Activated effector memory CD4-positive, alpha-beta T cell treated with anti-CD3 and anti-CD28 coated beads, Interleukin-2, amount 50 U/mL, for 16 hours (primary cell): ENCODE measurements at regions not wholly inside any gene's neighbourhood (a gene's known extent, or its start where the extent isn't known, plus 50 kb on each side); places are given as distances from the start of the nearest gene placed in this dataset.
"Not testable (repeated sequence)": the region's sequence is repeated elsewhere in the genome, so short reads cannot be mapped to it uniquely, and the experiment has no call there.

Source experiments
- DNase-seq: peaks from one replicate; pipeline ENCODE4 v3.0.0-alpha.2; 2020

- not testable (repeated sequence) for DNase-seq
Observed at GRCh38 chrX:76774912-76775311, 347.4 kb downstream of the MAGEE1 start.

DNA sequence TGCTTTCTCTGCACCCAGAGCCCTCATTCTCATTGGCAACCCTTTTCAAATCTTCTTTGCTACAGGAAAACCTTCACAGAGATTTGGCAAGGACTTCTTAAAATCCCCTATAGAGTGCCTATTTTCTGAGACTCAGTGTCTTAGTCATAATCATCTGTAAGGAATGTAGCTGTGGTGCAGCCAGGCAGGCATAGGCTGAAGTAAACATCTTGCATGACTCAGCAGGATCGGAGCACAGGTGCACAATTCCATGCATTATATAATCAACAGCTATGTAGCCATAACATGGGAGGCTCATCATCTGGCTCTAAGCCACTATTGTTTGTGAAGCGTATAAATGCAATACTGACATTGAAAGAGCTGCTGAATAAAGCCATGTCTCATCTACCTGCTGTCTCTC lies 368.8 kb downstream of the MAGEE1 start:
- DNase-seq, result no peak

GRCh38 chrX:76802708-76803107 lies 375.2 kb downstream of the MAGEE1 start:
- no peak for DNase-seq

- DNase-seq, result no peak
Observed at GRCh38 chrX:76815754-76816153, 388.2 kb downstream of the MAGEE1 start.

DNA sequence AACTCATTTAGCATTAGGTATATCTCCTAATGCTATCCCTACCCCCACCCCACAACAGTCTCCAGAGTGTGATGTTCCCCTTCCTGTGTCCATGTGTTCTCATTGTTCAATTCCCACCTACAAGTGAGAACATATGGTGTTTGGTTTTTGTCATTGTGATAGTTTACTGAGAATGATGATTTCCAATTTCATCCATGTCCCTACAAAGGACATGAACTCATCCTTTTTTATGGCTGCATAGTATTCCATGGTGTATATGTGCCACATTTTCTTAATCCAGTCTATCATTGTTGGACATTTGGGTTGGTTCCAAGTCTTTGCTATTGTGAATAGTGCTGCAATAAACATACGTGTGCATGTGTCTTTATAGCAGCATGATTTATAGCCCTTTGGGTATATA lies 389.8 kb downstream of the MAGEE1 start:
- DNase-seq, result not testable (repeated sequence)

- no peak for DNase-seq
Observed at GRCh38 chrX:76821276-76821675, 393.8 kb downstream of the MAGEE1 start.

GRCh38 chrX:76827672-76828071 lies 400.2 kb downstream of the MAGEE1 start:
- no peak for DNase-seq

DNA sequence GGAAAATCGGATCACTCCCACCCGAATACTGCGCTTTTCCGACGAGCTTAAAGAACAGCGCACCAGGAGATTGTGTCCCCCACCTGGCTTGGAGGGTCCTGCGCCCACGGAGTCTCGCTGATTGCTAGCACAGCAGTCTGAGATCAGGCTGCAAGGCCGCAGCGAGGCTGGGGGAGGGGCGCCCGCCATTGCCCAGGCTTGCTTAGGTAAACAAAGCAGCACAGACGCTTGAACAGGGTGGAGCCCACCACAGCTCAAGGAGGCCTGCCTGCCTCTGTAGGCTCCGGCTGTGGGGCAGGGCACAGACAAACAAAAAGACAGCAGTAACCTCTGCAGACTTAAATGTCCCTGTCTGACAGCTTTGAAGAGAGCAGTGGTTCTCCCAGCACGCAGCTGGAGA lies 413.4 kb downstream of the MAGEE1 start:
- DNase-seq, result not testable (repeated sequence)

GRCh38 chrX:76850851-76851250 lies 423.3 kb downstream of the MAGEE1 start:
- DNase-seq, result no peak

DNA sequence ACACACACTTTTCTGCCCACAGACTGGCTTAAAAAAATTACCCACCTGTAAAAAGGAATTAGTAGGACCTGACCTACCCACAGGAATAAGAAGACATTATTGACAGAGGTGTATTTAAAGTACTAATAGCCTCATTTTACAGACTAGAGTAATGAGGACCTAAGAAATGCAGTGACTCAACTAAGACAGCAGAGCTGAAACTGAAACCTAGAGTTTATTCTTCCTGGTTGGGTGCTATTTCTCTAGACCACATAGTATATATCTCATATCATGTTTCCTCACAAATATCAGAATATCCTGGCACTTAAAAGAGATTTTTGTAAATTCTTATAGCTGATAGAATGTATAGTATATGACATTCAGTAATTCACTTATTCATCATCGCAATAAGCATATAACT lies 435.0 kb downstream of the MAGEE1 start:
- DNase-seq, result no peak

DNA sequence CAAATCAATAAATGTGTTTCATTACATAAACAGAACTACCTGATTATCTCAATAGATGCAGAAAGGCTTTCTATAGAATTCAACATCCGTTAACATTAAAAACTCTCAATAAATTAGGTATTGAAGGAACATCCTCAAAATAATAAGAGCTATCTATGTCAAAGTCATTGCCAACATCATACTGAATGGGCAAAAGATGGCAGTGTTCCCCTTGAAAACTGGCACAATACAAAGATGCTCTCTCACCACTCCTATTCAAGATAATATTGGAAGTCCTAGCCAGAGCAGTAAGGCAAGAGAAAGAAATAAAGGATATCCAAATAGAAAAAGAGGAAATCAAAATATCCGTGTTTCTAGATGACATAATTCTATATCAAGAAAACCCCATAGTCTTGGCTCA lies 466.4 kb downstream of the MAGEE1 start:
- DNase-seq, result no peak

DNA sequence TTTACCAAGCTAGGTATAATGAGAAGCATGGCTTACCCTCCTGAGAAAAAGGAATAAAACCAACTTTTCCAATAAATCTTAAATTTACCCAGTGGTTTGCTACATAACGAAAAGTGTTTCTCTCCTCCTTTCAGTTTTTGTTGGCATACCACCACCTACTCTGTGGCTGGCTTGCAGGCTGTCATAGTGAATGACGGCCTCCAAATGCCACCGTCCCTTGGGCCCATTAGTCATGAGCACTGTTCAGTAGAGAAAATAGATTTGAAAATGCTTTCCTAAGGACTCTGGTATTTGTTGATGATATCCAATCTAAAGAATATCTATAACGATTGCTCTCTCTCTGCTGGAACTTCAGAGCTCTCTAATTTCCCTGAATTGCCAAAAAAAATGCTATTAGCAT lies 488.3 kb downstream of the MAGEE1 start:
- DNase-seq, result no peak

DNA sequence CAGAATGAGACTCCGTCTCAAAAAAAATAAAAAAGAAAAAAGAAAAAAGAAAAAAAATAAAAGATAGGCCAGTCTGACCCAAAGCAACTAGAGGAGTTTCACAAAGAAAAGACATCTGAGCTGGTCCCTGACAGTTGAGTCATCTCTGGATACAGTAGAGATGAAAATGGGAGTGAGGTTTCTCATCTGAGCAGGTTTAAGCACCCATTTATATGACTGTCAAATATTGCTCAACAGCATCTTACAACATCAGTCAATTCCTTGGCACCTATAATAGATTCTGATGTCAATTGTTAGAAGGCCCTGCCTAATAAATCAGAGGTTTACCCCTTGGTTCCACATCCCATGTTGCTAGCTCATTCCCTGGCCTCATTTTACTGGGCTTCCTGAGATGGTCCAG lies 490.5 kb downstream of the MAGEE1 start:
- DNase-seq, result no peak

- no peak for DNase-seq
Observed at GRCh38 chrX:76919761-76920160, 492.3 kb downstream of the MAGEE1 start.

GRCh38 chrX:76920607-76921006 lies 493.1 kb downstream of the MAGEE1 start:
- DNase-seq, result no peak

GRCh38 chrX:76921176-76921575 lies 493.7 kb downstream of the MAGEE1 start:
- no peak for DNase-seq

DNA sequence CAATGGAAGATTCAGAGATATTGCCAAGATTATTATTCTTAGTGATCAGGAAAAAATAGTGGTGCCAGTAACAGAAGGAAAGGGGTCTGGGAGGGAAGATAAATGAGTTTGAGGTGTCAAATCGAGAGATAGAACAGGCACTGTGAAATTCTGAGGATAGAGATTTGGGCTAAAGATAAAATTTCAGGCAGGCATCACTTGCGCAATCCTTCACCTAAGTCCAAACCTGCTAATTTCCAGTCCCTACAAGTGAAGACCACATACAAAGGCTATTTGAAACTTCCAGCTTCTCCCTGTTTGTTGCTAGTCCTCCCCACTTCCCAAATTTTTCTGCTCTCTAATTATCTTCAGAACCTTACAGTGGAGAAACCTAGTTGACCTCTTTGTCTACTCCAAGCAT lies 494.6 kb downstream of the MAGEE1 start:
- no peak for DNase-seq

GRCh38 chrX:76924616-76925015 lies 497.1 kb downstream of the MAGEE1 start:
- not testable (repeated sequence) for DNase-seq

DNA sequence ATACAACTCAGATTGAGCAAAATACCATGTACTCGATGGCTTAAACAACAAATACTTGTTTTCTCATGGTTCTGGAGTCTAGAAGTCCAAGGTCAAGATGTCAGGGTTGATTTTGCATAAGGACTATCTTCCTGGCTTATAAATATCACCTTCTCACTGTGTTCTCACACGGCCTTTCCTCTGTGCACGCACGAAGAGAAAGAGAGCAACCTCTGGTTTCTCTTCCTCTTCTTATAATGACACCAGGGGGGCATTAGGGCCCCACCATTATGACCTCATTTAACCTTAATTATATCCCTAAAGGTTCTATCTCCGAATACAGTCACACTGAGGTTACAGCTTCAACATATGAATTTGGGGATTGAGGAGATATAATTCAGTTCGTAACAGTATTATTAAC lies 504.0 kb downstream of the MAGEE1 start:
- no peak for DNase-seq

DNA sequence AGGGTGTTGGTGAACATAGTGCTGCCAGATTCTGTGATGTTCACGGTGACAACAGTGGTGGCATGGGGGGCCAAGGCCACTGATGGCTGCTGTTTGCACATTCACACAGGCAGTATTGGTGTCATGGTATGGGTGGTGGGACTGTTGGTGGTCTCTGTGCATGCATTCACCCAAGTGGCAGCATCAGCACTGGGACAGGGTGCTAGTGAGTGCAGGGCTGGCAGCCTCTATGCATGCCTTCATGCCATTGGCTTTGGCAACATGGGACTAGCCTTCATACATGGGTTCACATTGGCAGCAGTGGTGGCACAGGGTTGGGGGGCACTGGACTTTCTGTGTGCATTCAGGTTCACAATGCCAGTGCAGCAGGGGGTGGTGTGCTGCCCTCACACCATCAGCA lies 489.7 kb upstream of the FGF16 start:
- DNase-seq, result no peak

- no peak for DNase-seq
Observed at GRCh38 chrX:76971393-76972376, 475.5 kb upstream of the FGF16 start.

DNA sequence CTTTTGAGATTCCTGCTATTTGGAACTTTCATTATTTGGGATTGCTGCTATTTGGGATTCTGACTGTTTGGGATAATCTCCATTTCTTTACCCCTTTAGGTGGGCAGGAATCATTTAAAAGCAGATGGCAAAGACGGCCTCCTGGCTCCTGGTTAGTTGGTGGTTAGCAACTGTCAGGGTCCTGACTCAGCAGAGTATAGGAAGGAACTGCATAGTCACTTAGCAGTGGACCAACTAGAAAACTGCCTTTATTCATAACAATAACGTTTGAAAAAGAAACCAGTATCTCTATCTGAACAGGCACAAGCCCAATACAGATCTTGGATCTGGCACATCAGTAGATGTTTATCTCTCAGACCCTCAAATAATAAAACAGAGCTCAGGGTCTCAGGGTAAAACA lies 469.7 kb upstream of the FGF16 start:
- no peak for DNase-seq

DNA sequence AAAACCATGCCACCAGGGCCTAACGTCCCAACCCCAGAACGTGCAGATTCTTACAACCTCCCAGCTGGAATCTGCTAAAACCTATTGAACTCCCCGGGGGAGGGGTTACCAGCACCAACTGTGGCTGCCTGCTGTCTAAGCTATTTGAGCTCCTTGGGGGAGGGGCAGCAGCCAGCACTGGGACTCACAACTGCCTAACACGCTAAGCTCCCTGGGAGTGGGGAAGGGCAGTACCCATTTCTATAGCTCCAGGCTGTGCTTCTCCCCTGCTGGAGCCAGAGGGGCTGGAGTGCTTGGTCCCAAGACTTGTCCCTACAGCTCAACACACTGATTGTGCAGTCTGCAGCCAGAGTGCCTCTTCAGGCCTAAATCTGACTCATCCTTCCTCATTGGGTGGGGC lies 459.8 kb upstream of the FGF16 start:
- DNase-seq, result no peak

- DNase-seq, result no peak
Observed at GRCh38 chrX:76996641-76997040, 450.5 kb upstream of the FGF16 start.

DNA sequence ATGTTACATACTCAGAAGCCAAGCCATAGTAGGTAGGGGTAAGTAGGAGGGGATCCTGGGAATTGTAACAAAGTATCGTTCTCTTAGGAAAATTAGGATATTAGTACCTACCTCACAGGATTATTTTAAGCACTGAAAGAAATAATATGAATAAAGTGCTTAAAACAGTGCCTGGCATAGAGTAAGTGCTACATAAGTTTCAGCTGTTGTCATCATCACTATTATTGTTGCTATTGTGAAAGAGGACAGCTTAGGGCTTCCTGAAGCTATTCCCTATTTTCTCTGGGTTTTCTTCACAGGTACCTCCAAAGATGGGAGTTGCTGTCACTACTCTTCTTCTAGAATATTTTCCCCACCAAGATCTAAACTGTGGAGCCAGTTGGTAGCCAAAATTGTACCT lies 443.7 kb upstream of the FGF16 start:
- no peak for DNase-seq
